ENCODE measurements at regions not wholly inside any gene's neighbourhood (a gene's known extent, or its start where the extent isn't known, plus 50 kb on each side); places are given as distances from the start of the nearest gene placed in this dataset.

- TF ChIP-seq, protein P1, sequence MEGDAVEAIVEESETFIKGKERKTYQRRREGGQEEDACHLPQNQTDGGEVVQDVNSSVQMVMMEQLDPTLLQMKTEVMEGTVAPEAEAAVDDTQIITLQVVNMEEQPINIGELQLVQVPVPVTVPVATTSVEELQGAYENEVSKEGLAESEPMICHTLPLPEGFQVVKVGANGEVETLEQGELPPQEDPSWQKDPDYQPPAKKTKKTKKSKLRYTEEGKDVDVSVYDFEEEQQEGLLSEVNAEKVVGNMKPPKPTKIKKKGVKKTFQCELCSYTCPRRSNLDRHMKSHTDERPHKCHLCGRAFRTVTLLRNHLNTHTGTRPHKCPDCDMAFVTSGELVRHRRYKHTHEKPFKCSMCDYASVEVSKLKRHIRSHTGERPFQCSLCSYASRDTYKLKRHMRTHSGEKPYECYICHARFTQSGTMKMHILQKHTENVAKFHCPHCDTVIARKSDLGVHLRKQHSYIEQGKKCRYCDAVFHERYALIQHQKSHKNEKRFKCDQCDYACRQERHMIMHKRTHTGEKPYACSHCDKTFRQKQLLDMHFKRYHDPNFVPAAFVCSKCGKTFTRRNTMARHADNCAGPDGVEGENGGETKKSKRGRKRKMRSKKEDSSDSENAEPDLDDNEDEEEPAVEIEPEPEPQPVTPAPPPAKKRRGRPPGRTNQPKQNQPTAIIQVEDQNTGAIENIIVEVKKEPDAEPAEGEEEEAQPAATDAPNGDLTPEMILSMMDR (IDR thresholded peaks at IDR 0.05), result no peak
- TF ChIP-seq POLR2AphosphoS5 (IDR thresholded peaks at IDR 0.05), result no peak
Observed at GRCh38 chr16:63967966-63968365, 1153.9 kb downstream of the CDH11 start.

All from prostate gland (tissue), 2 donors.